ENCODE measurements at regions not wholly inside any gene's neighbourhood (a gene's known extent, or its start where the extent isn't known, plus 50 kb on each side); places are given as distances from the start of the nearest gene placed in this dataset.

GRCh38 chrX:144732588-144732987 lies 514.7 kb upstream of the SPANXN1 start:
- Histone ChIP-seq H2AFZ (ENCODE audit: low read length) (no peak overlapping the region), H3K9ac (ENCODE audit: extremely low read depth, insufficient read length, low read length) (no peak overlapping the region), H4K20me1 (ENCODE audit: control insufficient read depth, insufficient read depth, insufficient read length) (no peaks in the 10 kb centered on the region), H3K4me1 (ENCODE audit: insufficient read depth, low read length) (no peaks in the 10 kb centered on the region), H2BK5ac (ENCODE audit: insufficient read length, low read length) (no peak overlapping the region), H2BK15ac (ENCODE audit: low read depth, low read length) (no peak overlapping the region), H3K23ac (ENCODE audit: insufficient read length, low read depth, low read length) (no peak overlapping the region), H2BK20ac (ENCODE audit: low read depth, low read length, poor library complexity, severe bottlenecking) (no peak overlapping the region), H3K79me1 (ENCODE audit: insufficient read depth, low read depth, low read length, poor library complexity, severe bottlenecking) (no peaks in the 10 kb centered on the region), H2BK120ac (ENCODE audit: low read depth, low read length, poor library complexity, severe bottlenecking) (no peak overlapping the region), H3K18ac (ENCODE audit: insufficient read length, low read depth, low read length) (no peak overlapping the region), H3K27ac (ENCODE audit: insufficient read length, low read depth, low read length) (no peak overlapping the region), H3K56ac (ENCODE audit: insufficient read length, low read depth, low read length) (no peak overlapping the region), H3T11ph (ENCODE audit: low read length) (no peak overlapping the region), H3K4ac (ENCODE audit: low read depth, low read length) (no peak overlapping the region), H4K5ac (ENCODE audit: insufficient read length, low read depth, low read length) (no peak overlapping the region), H4K8ac (replicated peaks; ENCODE audit: insufficient read length, low read depth, low read length) (no peak overlapping the region), H2AK5ac (ENCODE audit: insufficient read length, low read length) (no peak overlapping the region), H3K14ac (ENCODE audit: insufficient read depth, low read length) (no peak overlapping the region), H3K4me2 (ENCODE audit: insufficient read depth, insufficient read length, low read length) (no peak overlapping the region), H3K23me2 (ENCODE audit: insufficient read length, low read depth, low read length, poor library complexity, severe bottlenecking) (no peaks in the 10 kb centered on the region), H3K27me3 (ENCODE audit: insufficient read depth, low read length) (no peaks in the 10 kb centered on the region), H2BK12ac (ENCODE audit: insufficient read length, low read depth, low read length) (no peak overlapping the region), H3K79me2 (ENCODE audit: insufficient read depth, low read length) (no peaks in the 10 kb centered on the region), H3K9me3 (ENCODE audit: control insufficient read depth, low read depth, low read length) (peaks cover 19% of the 10 kb centered on the region), H4K91ac (ENCODE audit: insufficient read length, low read depth, low read length) (no peak overlapping the region)
- TF ChIP-seq CTCF (conservative IDR thresholded peaks at IDR 0.05): no peak
- DNase-seq: no peak
- peaks cover 6 to 10% (median 6%) of the 10 kb centered on the region in 3 experiments; a peak in 5 of 7 replicates for H3K36me3 Mint-ChIP-seq (ENCODE audit: insufficient read depth in 1 of 3, low read depth in 3 of 3)
- peaks cover 1% of the 10 kb centered on the region; the same call in 1 of the 2 replicates for H3K27me3 Mint-ChIP-seq (ENCODE audit: low read depth)
- WGBS (ENCODE audit: extremely low coverage, insufficient read length, low lambda C conversion rate): no CpG with 5 or more reads among the region's 4 CpGs
- no peaks in the 10 kb centered on the region for H3K4me1 Mint-ChIP-seq
- H3K27ac Mint-ChIP-seq: no peak overlapping the region
- H3K9me3 Mint-ChIP-seq: peaks cover 75 to 79% of the 10 kb centered on the region in 2 experiments
- no peak overlapping the region for H3K4me3 Mint-ChIP-seq

Data from H9 (cell line).